GM23338 (cell line): ENCODE measurements at regions not wholly inside any gene's neighbourhood (a gene's known extent, or its start where the extent isn't known, plus 50 kb on each side); places are given as distances from the start of the nearest gene placed in this dataset.

Experiments used
- ATAC-seq: fragments of 200-7000 bp; cut with Tn5 transposase; 3 replicates; pipeline ENCODE4 v1.9.1; 2020
- DNase-seq: peaks from one replicate; pipeline ENCODE4 v3.0.0-alpha.2; 2015; ENCODE audit warnings: low spot score
- H2AFZ ChIP-seq: fragments of 200-600 bp; sonication (generic); 2 replicates; pipeline ENCODE4 v1.8.0; 2016; ENCODE audit warnings: antibody characterized with exemption, mild to moderate bottlenecking, moderate library complexity
- H3F3A ChIP-seq: fragments of 200-600 bp; sonication (generic); replicated peaks from 2 replicates; pipeline ENCODE4 v1.8.0; 2017; ENCODE audit warnings: antibody characterized with exemption, mixed run types, low read depth
- H3K27ac ChIP-seq: fragments of 200-600 bp; sonication (generic); 2 replicates; pipeline ENCODE4 v1.6.1; 2016; ENCODE audit warnings: low read depth
- H3K27me3 ChIP-seq: fragments of 200-600 bp; sonication (generic); 2 replicates; pipeline ENCODE4 v1.8.0; 2016; ENCODE audit warnings: mild to moderate bottlenecking, mixed run types, moderate library complexity; ENCODE audit not compliant: insufficient read depth
- H3K36me3 ChIP-seq: fragments of 200-600 bp; sonication (generic); 2 replicates; pipeline ENCODE4 v1.8.0; 2016; ENCODE audit warnings: mild to moderate bottlenecking; ENCODE audit not compliant: insufficient read depth
- H3K4me1 ChIP-seq: fragments of 200-600 bp; sonication (generic); 2 replicates; pipeline ENCODE4 v1.8.0; 2016; ENCODE audit warnings: mild to moderate bottlenecking, moderate library complexity; ENCODE audit not compliant: insufficient read depth
- H3K4me2 ChIP-seq: fragments of 200-600 bp; sonication (generic); 2 replicates; pipeline ENCODE4 v1.7.1; 2017; ENCODE audit warnings: mixed run types
- H3K4me3 ChIP-seq: fragments of 200-600 bp; sonication (generic); 2 replicates; pipeline ENCODE4 v1.6.1; 2016; ENCODE audit warnings: mixed run types
- H3K79me2 ChIP-seq: fragments of 200-600 bp; sonication (generic); replicated peaks from 2 replicates; pipeline ENCODE4 v1.8.0; 2017; ENCODE audit warnings: mild to moderate bottlenecking; ENCODE audit not compliant: insufficient read depth
- H3K9me2 ChIP-seq: fragments of 200-600 bp; sonication (generic); 2 replicates; pipeline ENCODE4 v1.8.0; 2017; ENCODE audit not compliant: insufficient read depth
- H4K20me1 ChIP-seq: fragments of 200-600 bp; sonication (generic); replicated peaks from 2 replicates; pipeline ENCODE4 v1.8.0; 2017; ENCODE audit warnings: mild to moderate bottlenecking; ENCODE audit not compliant: insufficient read depth
- H3K27ac Mint-ChIP-seq: 2 replicates; pipeline ENCODE4 v1.8.0; 2020; ENCODE audit warnings: inconsistent platforms, mild to moderate bottlenecking, moderate library complexity, mixed read lengths
- H3K27me3 Mint-ChIP-seq: 3 replicates; pipeline ENCODE4 v1.8.0; 2022; ENCODE audit warnings: low read depth, mild to moderate bottlenecking, moderate library complexity, mixed read lengths, inconsistent platforms; ENCODE audit not compliant: insufficient read depth, poor library complexity
- H3K36me3 Mint-ChIP-seq: 3 replicates; pipeline ENCODE4 v1.8.0; 2021; ENCODE audit warnings: low read depth, mild to moderate bottlenecking, inconsistent platforms, moderate library complexity, mixed read lengths
- H3K4me1 Mint-ChIP-seq: 3 replicates; pipeline ENCODE4 v1.8.0; 2020; ENCODE audit warnings: mild to moderate bottlenecking, inconsistent platforms, mixed read lengths
- H3K4me3 Mint-ChIP-seq: 3 replicates; pipeline ENCODE4 v1.8.0; 2021; ENCODE audit warnings: moderate library complexity, mild to moderate bottlenecking, inconsistent platforms, mixed read lengths
- H3K9me3 Mint-ChIP-seq: 3 replicates; pipeline ENCODE4 v1.8.0; 2020; ENCODE audit warnings: moderate library complexity, mild to moderate bottlenecking, inconsistent platforms, mixed read lengths
- CREB1 ChIP-seq: fragments of 250-450 bp; sonication (Bioruptor Pico); IDR thresholded peaks from 2 replicates; pipeline ENCODE4 v1.5.0; 2020; ENCODE audit warnings: low read depth, mild to moderate bottlenecking, moderate library complexity
- EZH2phosphoT487 ChIP-seq: fragments of 200-600 bp; sonication (generic); IDR thresholded peaks from one replicate; pipeline ENCODE4 v1.8.1; 2018; ENCODE audit warnings: antibody characterized with exemption; ENCODE audit not compliant: unreplicated experiment
- JUNB ChIP-seq: IDR thresholded peaks from one replicate; pipeline ENCODE4 v1.6.1; 2016; ENCODE audit warnings: antibody characterized with exemption; ENCODE audit not compliant: unreplicated experiment
- NANOG ChIP-seq: IDR thresholded peaks from 2 replicates; pipeline ENCODE4 v1.6.1; 2016; ENCODE audit warnings: antibody characterized with exemption, borderline replicate concordance
- POLR2AphosphoS5 ChIP-seq: IDR thresholded peaks from 2 replicates; pipeline ENCODE4 v1.6.1; 2016; ENCODE audit warnings: antibody characterized with exemption, low read depth
- STAT1 ChIP-seq: IDR thresholded peaks from one replicate; pipeline ENCODE4 v1.6.1; 2016; ENCODE audit warnings: antibody characterized with exemption; ENCODE audit not compliant: unreplicated experiment
- ZNF114 ChIP-seq: fragments of 250-450 bp; sonication (Bioruptor Pico); IDR thresholded peaks from 2 replicates; pipeline ENCODE4 v1.5.0; 2020; ENCODE audit warnings: mild to moderate bottlenecking, moderate library complexity
- ZNF331 ChIP-seq: fragments of 250-450 bp; sonication (Bioruptor Pico); IDR thresholded peaks from 2 replicates; pipeline ENCODE4 v1.5.0; 2020; ENCODE audit warnings: low read depth, mild to moderate bottlenecking, moderate library complexity
- TF ChIP-seq, protein P1 (sequence below): IDR thresholded peaks from one replicate; pipeline ENCODE4 v1.6.1; 2018; ENCODE audit warnings: antibody characterized with exemption; ENCODE audit not compliant: unreplicated experiment
- TF ChIP-seq, protein P2 (sequence below): IDR thresholded peaks from 2 replicates; pipeline ENCODE4 v1.6.1; 2016; ENCODE audit warnings: antibody characterized with exemption
- TF ChIP-seq, protein P3 (sequence below), 2 experiments: fragments of 200-600 bp in 1 of 2; sonication (generic) in 1 of 2; conservative IDR thresholded peaks; 2 replicates each; pipeline versions ENCODE4 v1.5.1 to v1.6.1; 2016 to 2017; ENCODE audit warnings: antibody characterized with exemption in 2 of 2, low read depth in 2 of 2, mild to moderate bottlenecking in 2 of 2, moderate library complexity in 1 of 2
- TF ChIP-seq, protein P4 (sequence below): fragments of 250-450 bp; sonication (Bioruptor Pico); IDR thresholded peaks from 2 replicates; pipeline ENCODE4 v1.5.0; 2020; ENCODE audit warnings: mild to moderate bottlenecking, moderate library complexity

DNA sequence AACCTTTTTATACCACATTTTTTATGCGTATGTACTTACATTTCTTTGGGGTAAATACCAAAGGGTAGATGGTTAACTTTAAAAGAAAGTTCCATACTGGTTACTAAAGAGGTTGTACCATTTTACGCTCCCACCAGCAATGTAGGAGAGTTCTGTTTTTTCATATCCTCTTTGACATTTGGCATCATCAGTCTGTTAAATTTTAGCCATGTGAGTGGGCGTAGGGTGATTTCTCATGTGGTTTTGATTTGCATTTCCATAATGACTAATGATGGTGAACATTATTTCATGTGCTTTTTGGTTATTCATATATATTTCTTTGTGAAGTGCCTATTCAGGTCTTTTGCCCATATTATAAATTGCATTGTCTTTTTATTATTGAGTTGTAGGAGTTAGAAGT, 194.2 kb downstream of the PRL start:
- no peaks in the 10 kb centered on the region for H3K36me3 Mint-ChIP-seq
- Histone ChIP-seq H3K79me2 (no peaks in the 10 kb centered on the region), H4K20me1 (no peaks in the 10 kb centered on the region), H3K36me3 (no peaks in the 10 kb centered on the region), H3K4me3 (no peak overlapping the region), H2AFZ (no peak overlapping the region), H3K27me3 (no peaks in the 10 kb centered on the region), H3K9me2 (no peaks in the 10 kb centered on the region), H3K4me1 (no peaks in the 10 kb centered on the region), H3F3A (no peaks in the 10 kb centered on the region), H3K27ac (no peak overlapping the region), H3K4me2 (no peak overlapping the region)
- no peak for TF ChIP-seq ZNF331 (CRISPR knock-in tag)
- no peak for TF ChIP-seq ZNF114 (CRISPR knock-in tag)
- TF ChIP-seq, protein P1, sequence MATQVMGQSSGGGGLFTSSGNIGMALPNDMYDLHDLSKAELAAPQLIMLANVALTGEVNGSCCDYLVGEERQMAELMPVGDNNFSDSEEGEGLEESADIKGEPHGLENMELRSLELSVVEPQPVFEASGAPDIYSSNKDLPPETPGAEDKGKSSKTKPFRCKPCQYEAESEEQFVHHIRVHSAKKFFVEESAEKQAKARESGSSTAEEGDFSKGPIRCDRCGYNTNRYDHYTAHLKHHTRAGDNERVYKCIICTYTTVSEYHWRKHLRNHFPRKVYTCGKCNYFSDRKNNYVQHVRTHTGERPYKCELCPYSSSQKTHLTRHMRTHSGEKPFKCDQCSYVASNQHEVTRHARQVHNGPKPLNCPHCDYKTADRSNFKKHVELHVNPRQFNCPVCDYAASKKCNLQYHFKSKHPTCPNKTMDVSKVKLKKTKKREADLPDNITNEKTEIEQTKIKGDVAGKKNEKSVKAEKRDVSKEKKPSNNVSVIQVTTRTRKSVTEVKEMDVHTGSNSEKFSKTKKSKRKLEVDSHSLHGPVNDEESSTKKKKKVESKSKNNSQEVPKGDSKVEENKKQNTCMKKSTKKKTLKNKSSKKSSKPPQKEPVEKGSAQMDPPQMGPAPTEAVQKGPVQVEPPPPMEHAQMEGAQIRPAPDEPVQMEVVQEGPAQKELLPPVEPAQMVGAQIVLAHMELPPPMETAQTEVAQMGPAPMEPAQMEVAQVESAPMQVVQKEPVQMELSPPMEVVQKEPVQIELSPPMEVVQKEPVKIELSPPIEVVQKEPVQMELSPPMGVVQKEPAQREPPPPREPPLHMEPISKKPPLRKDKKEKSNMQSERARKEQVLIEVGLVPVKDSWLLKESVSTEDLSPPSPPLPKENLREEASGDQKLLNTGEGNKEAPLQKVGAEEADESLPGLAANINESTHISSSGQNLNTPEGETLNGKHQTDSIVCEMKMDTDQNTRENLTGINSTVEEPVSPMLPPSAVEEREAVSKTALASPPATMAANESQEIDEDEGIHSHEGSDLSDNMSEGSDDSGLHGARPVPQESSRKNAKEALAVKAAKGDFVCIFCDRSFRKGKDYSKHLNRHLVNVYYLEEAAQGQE: no peak
- no peak for TF ChIP-seq EZH2phosphoT487
- no peak for TF ChIP-seq JUNB
- TF ChIP-seq, protein P2, sequence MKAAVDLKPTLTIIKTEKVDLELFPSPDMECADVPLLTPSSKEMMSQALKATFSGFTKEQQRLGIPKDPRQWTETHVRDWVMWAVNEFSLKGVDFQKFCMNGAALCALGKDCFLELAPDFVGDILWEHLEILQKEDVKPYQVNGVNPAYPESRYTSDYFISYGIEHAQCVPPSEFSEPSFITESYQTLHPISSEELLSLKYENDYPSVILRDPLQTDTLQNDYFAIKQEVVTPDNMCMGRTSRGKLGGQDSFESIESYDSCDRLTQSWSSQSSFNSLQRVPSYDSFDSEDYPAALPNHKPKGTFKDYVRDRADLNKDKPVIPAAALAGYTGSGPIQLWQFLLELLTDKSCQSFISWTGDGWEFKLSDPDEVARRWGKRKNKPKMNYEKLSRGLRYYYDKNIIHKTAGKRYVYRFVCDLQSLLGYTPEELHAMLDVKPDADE: no peak
- TF ChIP-seq, protein P3, sequence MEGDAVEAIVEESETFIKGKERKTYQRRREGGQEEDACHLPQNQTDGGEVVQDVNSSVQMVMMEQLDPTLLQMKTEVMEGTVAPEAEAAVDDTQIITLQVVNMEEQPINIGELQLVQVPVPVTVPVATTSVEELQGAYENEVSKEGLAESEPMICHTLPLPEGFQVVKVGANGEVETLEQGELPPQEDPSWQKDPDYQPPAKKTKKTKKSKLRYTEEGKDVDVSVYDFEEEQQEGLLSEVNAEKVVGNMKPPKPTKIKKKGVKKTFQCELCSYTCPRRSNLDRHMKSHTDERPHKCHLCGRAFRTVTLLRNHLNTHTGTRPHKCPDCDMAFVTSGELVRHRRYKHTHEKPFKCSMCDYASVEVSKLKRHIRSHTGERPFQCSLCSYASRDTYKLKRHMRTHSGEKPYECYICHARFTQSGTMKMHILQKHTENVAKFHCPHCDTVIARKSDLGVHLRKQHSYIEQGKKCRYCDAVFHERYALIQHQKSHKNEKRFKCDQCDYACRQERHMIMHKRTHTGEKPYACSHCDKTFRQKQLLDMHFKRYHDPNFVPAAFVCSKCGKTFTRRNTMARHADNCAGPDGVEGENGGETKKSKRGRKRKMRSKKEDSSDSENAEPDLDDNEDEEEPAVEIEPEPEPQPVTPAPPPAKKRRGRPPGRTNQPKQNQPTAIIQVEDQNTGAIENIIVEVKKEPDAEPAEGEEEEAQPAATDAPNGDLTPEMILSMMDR (conservative IDR thresholded peaks at IDR 0.05; ENCODE audit: low read depth in 2 of 2): no peak
- TF ChIP-seq POLR2AphosphoS5: no peak
- TF ChIP-seq STAT1: no peak
- no peak for TF ChIP-seq NANOG
- TF ChIP-seq, protein P4, sequence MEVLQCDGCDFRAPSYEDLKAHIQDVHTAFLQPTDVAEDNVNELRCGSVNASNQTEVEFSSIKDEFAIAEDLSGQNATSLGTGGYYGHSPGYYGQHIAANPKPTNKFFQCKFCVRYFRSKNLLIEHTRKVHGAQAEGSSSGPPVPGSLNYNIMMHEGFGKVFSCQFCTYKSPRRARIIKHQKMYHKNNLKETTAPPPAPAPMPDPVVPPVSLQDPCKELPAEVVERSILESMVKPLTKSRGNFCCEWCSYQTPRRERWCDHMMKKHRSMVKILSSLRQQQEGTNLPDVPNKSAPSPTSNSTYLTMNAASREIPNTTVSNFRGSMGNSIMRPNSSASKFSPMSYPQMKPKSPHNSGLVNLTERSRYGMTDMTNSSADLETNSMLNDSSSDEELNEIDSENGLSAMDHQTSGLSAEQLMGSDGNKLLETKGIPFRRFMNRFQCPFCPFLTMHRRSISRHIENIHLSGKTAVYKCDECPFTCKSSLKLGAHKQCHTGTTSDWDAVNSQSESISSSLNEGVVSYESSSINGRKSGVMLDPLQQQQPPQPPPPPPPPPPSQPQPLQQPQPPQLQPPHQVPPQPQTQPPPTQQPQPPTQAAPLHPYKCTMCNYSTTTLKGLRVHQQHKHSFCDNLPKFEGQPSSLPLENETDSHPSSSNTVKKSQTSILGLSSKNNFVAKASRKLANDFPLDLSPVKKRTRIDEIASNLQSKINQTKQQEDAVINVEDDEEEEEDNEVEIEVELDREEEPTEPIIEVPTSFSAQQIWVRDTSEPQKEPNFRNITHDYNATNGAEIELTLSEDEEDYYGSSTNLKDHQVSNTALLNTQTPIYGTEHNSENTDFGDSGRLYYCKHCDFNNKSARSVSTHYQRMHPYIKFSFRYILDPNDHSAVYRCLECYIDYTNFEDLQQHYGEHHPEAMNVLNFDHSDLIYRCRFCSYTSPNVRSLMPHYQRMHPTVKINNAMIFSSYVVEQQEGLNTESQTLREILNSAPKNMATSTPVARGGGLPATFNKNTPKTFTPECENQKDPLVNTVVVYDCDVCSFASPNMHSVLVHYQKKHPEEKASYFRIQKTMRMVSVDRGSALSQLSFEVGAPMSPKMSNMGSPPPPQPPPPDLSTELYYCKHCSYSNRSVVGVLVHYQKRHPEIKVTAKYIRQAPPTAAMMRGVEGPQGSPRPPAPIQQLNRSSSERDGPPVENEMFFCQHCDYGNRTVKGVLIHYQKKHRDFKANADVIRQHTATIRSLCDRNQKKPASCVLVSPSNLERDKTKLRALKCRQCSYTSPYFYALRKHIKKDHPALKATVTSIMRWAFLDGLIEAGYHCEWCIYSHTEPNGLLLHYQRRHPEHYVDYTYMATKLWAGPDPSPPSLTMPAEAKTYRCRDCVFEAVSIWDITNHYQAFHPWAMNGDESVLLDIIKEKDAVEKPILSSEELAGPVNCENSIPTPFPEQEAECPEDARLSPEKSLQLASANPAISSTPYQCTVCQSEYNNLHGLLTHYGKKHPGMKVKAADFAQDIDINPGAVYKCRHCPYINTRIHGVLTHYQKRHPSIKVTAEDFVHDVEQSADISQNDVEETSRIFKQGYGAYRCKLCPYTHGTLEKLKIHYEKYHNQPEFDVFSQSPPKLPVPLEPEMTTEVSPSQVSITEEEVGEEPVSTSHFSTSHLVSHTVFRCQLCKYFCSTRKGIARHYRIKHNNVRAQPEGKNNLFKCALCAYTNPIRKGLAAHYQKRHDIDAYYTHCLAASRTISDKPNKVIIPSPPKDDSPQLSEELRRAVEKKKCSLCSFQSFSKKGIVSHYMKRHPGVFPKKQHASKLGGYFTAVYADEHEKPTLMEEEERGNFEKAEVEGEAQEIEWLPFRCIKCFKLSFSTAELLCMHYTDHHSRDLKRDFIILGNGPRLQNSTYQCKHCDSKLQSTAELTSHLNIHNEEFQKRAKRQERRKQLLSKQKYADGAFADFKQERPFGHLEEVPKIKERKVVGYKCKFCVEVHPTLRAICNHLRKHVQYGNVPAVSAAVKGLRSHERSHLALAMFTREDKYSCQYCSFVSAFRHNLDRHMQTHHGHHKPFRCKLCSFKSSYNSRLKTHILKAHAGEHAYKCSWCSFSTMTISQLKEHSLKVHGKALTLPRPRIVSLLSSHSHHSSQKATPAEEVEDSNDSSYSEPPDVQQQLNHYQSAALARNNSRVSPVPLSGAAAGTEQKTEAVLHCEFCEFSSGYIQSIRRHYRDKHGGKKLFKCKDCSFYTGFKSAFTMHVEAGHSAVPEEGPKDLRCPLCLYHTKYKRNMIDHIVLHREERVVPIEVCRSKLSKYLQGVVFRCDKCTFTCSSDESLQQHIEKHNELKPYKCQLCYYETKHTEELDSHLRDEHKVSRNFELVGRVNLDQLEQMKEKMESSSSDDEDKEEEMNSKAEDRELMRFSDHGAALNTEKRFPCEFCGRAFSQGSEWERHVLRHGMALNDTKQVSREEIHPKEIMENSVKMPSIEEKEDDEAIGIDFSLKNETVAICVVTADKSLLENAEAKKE: no peak
- TF ChIP-seq CREB1 (CRISPR knock-in tag): no peak
- H3K27me3 Mint-ChIP-seq: no peaks in the 10 kb centered on the region
- DNase-seq: no peak
- no peak overlapping the region for H3K4me3 Mint-ChIP-seq
- H3K27ac Mint-ChIP-seq: no peak overlapping the region
- peaks cover 2% of the 10 kb centered on the region; the same call in 1 of the 3 replicates for H3K4me1 Mint-ChIP-seq
- no peaks in the 10 kb centered on the region; the same call in 2 of the 3 replicates for H3K9me3 Mint-ChIP-seq
- no peak for ATAC-seq
